Epithelial cell of proximal tubule (primary cell): ENCODE measurements at regions not wholly inside any gene's neighbourhood (a gene's known extent, or its start where the extent isn't known, plus 50 kb on each side); places are given as distances from the start of the nearest gene placed in this dataset.

Experiments used
- DNase-seq: peaks from one replicate; pipeline ENCODE4 v3.0.0-alpha.2; 2011; ENCODE audit warnings: low read depth
- H3K4me3 ChIP-seq: 2 replicates; pipeline ENCODE4 v1.5.1; 2011; ENCODE audit warnings: low read depth, mild to moderate bottlenecking, low read length
- TF ChIP-seq, protein P1 (sequence below): conservative IDR thresholded peaks from 2 replicates; pipeline ENCODE4 v1.5.1; 2012; ENCODE audit warnings: low read depth, mild to moderate bottlenecking, low read length

DNA sequence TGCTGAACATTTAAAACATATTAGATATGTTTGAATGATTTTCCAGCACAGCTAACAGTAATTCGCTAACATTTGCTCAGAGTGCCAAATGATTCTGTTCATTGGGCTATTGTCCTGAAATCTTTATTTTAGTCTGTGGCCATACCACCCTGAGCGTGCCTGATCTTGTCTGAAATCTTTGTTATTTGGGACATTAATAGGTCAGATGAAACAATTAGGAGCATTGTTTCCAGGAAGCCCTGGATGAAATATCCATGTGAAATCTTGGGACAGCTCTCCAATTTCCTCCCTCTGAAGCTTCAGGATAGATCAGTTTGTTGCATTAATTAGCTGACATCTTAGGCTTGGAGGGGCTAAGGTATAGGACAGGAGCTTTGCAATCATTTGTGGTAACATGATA is 512.0 kb downstream of the KIF20B start:
- H3K4me3 ChIP-seq: no peak overlapping the region
- TF ChIP-seq, protein P1, sequence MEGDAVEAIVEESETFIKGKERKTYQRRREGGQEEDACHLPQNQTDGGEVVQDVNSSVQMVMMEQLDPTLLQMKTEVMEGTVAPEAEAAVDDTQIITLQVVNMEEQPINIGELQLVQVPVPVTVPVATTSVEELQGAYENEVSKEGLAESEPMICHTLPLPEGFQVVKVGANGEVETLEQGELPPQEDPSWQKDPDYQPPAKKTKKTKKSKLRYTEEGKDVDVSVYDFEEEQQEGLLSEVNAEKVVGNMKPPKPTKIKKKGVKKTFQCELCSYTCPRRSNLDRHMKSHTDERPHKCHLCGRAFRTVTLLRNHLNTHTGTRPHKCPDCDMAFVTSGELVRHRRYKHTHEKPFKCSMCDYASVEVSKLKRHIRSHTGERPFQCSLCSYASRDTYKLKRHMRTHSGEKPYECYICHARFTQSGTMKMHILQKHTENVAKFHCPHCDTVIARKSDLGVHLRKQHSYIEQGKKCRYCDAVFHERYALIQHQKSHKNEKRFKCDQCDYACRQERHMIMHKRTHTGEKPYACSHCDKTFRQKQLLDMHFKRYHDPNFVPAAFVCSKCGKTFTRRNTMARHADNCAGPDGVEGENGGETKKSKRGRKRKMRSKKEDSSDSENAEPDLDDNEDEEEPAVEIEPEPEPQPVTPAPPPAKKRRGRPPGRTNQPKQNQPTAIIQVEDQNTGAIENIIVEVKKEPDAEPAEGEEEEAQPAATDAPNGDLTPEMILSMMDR: no peak

DNA sequence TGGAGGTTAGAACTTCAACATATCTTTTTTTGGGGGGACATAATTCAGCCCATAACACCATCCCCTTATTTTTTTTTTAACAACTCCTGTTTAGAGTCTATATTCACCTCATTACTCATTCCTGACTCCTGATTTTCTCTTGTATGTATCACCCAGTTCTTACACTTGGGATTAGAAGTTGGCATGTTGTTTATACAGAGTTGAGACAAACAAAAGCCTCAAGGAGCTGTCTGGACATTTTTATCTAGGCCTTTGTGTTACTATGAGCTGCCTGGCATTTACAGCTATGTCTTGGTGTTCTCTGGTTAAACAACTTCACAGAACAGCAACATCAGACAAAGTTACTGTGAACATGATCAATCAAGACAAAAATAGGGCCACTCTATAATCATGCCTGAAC is 517.5 kb downstream of the KIF20B start:
- TF ChIP-seq, protein P1: no peak
- no peak for DNase-seq
- no peak overlapping the region for H3K4me3 ChIP-seq

More for the DNA sequence above, 512.0 kb downstream of the KIF20B start:
- DNase-seq: no peak

DNA sequence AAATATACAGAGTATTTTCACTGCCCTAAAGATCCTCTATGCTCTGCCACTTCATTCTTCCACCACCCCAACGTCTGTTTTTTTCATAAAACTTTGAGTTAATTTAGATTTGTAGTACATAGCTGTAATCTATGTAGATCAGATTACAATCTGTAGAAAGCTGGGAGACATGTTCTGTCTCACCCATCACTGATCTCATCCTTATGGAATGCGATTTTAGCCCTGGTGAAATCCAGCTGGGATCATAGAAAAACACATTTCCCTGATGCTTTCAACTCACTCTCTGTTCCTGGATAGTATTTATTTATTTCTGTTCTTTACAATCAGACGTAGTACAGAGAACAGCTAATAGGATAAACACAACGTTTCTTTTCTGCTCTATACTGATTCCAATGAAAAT is 521.0 kb downstream of the KIF20B start:
- H3K4me3 ChIP-seq: no peak overlapping the region
- TF ChIP-seq, protein P1: no peak
- no peak for DNase-seq

DNA sequence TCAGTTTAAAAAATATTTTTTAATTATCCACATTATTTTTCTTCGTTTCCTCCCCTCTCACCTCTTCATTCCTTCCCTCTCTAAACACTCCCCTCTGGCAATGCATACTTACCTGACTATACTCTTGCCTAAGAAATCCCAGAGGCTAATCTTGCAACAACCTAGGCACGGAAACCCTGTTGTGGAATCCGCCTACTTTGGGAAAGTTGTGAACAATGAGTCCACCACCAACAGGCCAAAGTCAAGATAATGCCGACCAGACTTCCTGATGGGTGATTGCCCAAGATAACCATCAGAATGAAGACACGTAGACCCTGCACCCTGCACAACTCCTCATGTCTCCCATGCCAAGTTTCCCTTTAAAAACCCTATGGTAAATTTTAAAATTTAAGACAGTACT is 521.5 kb downstream of the KIF20B start:
- DNase-seq: no peak
- H3K4me3 ChIP-seq: no peak overlapping the region
- TF ChIP-seq, protein P1: no peak

DNA sequence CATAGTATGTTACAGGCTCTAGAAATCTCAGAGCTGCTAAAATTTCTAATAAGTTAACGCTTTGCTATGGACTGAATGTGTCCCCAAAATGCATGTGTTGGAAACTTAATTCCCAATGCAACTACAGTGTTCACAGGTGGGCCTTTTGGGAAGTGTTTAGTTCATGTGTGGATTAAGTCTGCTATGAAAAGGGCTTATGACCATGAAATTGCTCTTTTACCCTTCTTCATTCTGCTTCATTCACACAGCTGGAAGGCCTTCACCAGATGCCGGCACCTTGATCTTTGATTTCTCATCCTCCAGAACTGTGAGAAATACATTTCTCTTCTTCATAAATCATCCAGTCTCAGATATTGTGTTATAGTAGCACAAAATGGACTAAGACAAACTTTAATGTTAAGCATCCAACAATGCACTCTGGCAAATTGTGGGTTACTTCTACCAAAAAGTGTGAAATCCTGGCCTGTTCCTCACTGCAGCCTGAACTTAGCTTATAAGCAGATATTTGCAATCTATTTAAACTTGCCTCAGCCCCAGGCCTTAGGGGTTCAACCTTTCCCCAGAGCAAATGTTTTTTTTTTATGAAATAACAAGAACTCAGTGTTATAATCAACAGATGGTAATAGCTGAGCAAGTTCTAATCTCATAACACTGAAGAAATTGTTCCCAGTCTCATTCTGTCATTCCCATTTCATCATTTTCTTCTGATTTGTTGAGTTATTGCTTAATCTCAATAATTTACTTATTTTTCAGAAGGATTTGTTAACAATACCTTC is 523.6 kb downstream of the KIF20B start:
- DNase-seq: no peak
- no peak overlapping the region for H3K4me3 ChIP-seq
- TF ChIP-seq, protein P1: no peak

DNA sequence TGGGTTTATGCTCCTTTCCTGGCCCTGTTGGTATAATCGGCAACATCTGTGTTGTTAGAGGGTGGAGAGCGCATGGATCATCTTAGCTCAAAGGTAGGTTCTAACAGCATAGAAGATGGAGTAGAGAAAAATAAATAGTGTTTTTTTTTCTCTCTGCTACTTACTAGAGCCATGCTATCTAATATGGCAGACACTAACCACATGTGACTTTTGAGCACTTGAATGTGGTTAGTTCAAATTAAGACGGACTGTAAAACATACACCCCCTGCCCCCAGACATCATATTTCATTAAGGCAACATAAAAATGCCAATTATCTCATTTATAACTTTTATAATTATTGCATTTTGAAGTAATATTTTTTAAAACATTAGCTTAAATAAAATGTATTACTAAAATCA is 525.1 kb downstream of the KIF20B start:
- DNase-seq: no peak
- no peak overlapping the region for H3K4me3 ChIP-seq
- TF ChIP-seq, protein P1: no peak

DNA sequence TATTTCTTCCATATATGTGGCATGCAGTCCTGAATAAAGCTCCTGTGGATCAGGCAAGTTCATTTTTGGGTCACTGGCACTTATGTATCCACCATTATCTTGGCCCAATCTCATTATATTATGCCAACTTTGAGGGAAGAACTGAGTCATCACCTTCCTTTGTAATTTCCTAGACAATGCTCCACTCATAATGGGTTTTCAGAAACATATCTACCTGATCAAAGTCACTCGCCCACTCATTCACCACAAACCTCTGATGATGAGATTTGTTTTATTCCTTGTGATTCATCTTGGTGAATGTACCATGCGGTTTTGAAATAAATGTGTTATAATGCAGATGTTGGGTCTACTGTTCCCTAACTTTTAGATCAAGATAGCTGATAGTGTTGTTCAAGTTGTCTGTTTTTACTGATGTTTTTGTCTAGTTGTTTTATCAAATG is 525.8 kb downstream of the KIF20B start:
- no peak overlapping the region for H3K4me3 ChIP-seq
- TF ChIP-seq, protein P1: no peak
- peak; percentile 13 for DNase-seq
